Smooth muscle cell of the brain vasculature (primary cell): ENCODE measurements at regions not wholly inside any gene's neighbourhood (a gene's known extent, or its start where the extent isn't known, plus 50 kb on each side); places are given as distances from the start of the nearest gene placed in this dataset.
"Not testable (repeated sequence)": the region's sequence is repeated elsewhere in the genome, so short reads cannot be mapped to it uniquely, and the experiment has no call there.

Experiments used
- DNase-seq: peaks from one replicate; pipeline ENCODE4 v3.0.0-alpha.2; 2012; ENCODE audit warnings: low read depth, low spot score

- no peak for DNase-seq
Observed at GRCh38 chr2:2493496-2493895, 162.4 kb upstream of the MYT1L start.

DNA sequence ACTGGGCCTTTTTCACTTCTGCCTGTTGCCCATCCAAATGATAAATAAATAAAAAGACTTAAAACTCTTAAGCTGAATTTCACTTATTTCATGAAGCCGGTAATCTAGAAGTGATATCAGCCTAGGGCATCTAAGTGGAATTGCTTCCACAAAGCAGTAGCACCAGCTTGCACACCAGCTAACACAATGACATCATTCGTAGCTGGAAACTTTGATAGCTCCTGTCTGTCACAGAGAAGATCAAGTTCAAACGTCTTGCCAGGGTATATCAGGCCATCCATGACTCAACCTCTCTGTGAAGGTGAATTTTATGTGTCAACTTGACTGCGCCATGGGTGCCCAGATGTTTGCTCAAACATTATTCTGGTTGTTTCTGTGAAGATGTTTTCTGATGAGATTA lies 161.7 kb upstream of the MYT1L start:
- DNase-seq, result no peak

DNA sequence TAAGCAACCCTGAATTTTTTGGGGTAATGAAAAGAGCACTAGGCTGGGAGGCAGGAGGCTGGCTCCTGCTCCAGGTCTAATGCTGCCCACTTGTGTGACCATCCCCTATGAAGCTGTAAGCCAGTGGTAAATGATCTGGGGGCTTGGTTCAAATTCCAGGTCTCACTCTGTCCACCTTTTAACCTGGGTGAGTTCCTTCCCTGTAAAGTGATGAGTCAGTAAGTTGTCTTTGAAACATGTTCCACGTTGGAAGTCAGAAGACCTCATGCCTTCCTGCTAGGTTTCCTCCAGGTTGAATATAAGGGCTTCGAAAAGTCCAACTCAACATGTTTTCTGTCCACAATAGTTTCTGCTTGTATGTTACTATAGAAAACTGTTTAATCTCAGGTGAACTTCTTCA lies 160.9 kb upstream of the MYT1L start:
- DNase-seq, result no peak

- DNase-seq, result no peak
Observed at GRCh38 chr2:2484301-2484700, 153.2 kb upstream of the MYT1L start.

- DNase-seq, result no peak
Observed at GRCh38 chr2:2482851-2483250, 151.8 kb upstream of the MYT1L start.

GRCh38 chr2:2472881-2473280 lies 141.8 kb upstream of the MYT1L start:
- no peak for DNase-seq

DNA sequence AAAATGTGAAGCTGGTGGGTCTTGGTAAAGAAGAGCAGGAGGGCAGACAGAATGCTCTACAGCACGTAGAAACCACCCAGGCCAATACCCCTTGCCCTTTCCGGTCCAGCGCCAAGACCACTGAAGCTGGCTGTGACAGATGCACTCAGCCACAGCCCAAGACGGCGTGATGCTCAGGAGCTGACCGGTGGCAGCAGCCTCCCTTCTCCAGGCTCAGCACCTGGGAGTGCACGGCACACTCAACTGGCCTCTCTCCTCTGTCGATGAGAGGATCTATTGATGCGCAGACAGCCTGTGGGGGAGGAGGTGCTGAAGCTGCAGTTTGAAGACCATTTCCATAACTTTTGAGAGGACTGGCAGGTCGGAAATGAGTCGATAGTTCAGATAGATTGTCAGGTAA lies 141.0 kb upstream of the MYT1L start:
- DNase-seq, result no peak

GRCh38 chr2:2466534-2466933 lies 135.5 kb upstream of the MYT1L start:
- no peak for DNase-seq

DNA sequence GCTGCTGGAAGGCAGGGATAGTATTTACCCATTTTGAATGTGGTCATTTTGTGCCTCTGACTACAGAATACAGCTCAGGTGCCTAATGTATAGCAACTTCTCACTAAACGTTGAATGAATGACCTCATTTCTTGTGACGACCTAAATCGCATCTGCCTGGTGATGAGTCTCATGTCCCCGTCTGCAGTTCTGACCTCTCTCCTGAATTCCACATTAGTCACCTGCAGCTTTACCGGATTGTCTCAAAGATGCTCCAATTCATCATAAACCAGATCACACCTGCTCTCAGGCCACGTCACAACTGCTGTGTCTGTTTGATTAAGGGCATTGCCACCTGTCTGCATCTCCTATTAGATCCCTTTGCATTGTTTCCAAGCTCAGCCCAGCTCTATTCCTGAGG lies 133.6 kb upstream of the MYT1L start:
- no peak for DNase-seq

GRCh38 chr2:2464094-2464493 lies 133.0 kb upstream of the MYT1L start:
- DNase-seq, result no peak

DNA sequence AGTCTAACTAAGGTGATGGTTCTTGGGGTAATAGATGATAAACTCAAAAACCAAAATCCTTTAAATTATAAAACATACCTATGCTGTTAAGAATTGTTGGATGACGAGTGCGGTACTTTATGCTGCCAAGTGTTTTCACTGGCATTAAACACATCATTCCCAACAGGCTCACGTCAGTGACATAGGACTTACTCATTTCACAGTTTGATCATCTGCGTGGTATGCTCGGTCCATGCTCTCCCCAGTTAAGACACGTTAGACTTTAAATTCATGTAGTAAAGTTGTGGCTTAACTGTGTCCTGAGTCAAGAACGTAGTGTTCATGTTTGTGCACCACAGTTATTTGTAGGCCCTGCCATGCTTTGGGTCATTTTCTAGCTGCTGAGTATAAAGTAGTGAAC lies 125.6 kb upstream of the MYT1L start:
- no peak for DNase-seq

- DNase-seq, result no peak
Observed at GRCh38 chr2:2455151-2455550, 124.1 kb upstream of the MYT1L start.

- no peak for DNase-seq
Observed at GRCh38 chr2:2452961-2453360, 121.9 kb upstream of the MYT1L start.

- DNase-seq, result not testable (repeated sequence)
Observed at GRCh38 chr2:2451275-2451674, 120.2 kb upstream of the MYT1L start.

- DNase-seq, result no peak
Observed at GRCh38 chr2:2448178-2448577, 117.1 kb upstream of the MYT1L start.

GRCh38 chr2:2422621-2423020 lies 91.5 kb upstream of the MYT1L start:
- no peak for DNase-seq

GRCh38 chr2:2413525-2413924 lies 82.5 kb upstream of the MYT1L start:
- DNase-seq, result no peak

- no peak for DNase-seq
Observed at GRCh38 chr2:2410987-2411386, 79.9 kb upstream of the MYT1L start.

DNA sequence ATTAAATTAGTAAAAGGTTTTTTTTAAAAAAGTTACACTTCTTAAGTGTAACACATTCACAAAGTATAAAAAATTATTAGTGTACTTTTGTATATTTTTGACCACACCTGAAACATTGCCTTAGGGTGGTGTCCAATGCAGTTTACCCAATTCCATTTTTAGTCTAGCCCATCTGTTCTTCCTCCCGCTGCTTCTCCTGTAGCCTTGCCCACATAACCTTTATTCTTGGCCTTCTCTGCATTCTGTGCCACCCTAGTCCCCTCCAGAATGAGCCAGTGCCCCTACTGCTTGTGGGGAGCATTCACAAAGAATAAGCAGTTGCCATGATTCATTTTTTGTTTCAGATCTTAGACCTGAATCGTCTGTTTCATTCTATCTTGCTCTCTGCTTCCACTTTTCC lies 78.4 kb upstream of the MYT1L start:
- DNase-seq, result no peak

DNA sequence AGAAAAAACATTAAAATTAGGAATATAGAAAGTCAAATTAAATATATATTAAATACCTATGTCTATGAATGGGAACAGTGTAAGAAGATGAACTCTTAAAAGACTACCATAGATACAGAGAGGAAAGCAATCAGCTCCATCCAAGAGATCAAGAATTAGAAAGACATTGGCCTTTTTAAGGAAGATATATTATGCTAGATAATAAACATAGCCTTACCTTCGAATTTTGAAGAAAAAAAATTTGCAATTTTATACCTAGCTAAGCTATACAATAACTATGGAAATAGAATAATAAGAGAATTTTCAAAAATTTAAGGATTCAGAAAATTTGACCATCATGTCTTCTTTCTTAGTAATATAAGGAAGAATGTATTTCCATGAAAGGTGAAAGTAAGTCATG lies 74.7 kb upstream of the MYT1L start:
- DNase-seq, result no peak

DNA sequence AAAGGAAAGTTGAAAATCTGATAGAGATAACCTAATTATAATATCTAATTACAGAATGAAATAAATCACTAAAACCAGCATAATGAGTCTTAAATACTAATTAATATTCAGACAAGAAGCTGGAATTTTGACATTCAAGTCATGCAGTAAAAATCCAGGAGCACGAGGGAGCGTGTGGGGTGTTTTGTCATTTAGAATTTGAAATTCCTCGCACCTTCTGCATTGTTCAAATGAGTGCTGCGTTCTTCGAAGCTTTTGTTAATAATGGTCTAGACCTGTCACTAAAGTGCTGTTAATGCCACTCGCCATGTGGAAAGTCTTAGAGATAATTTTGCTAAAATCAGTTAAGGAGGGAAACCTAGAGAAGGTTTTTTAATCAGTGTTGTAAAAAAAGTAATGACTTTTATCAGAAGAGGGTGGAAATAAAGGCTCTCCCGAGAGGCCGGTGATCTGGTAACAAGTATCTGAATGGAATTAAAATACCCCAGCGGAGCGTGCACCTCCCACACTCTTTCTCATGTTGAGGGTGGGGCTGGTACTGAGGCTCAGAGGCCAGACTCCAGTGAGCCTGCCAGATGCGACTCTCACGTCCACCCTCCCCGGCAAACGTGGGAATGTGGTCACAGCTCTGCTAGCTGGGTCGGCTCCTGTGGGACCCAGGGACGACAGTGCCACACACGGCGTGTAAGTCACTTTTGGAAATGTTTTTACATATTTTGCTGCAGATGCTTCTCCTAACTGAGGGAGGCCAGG lies 69.4 kb upstream of the MYT1L start:
- DNase-seq, result no peak

GRCh38 chr2:2399396-2399795 lies 68.3 kb upstream of the MYT1L start:
- no peak for DNase-seq

- no peak for DNase-seq
Observed at GRCh38 chr2:2392332-2392731, 61.3 kb upstream of the MYT1L start.

- DNase-seq, result no peak
Observed at GRCh38 chr2:2389215-2389614, 58.1 kb upstream of the MYT1L start.
